Upper lobe of left lung (tissue), 4 donors: ENCODE measurements at regions not wholly inside any gene's neighbourhood (a gene's known extent, or its start where the extent isn't known, plus 50 kb on each side); places are given as distances from the start of the nearest gene placed in this dataset.

ENCODE experiments used
- EP300 ChIP-seq, 4 donors: sonication (generic); formaldehyde crosslinking; IDR thresholded peaks; one replicate each; pipeline ENCODE4 v1.5.1; 2017; ENCODE audit warnings: antibody characterized with exemption in 4 of 4, control low read depth in 2 of 4
- POLR2A ChIP-seq, 4 donors: fragments of 450-650 bp; IDR thresholded peaks; one replicate each; pipeline ENCODE4 v1.5.1; 2016 to 2017; ENCODE audit warnings: antibody characterized with exemption in 4 of 4, mild to moderate bottlenecking in 2 of 4
- POLR2AphosphoS5 ChIP-seq, 2 donors: sonication (generic); formaldehyde crosslinking; IDR thresholded peaks; one replicate each; pipeline ENCODE4 v1.5.1; 2017; ENCODE audit warnings: antibody characterized with exemption in 2 of 2
- TF ChIP-seq, protein P1 (sequence below), 6 experiments: fragments of 450-650 bp in 4 of 6; fragments of 200-600 bp in 2 of 6; sonication (generic) in 2 of 6; IDR thresholded peaks; one replicate each; pipeline ENCODE4 v1.5.1; 2016 to 2019; ENCODE audit warnings: antibody characterized with exemption in 6 of 6

DNA sequence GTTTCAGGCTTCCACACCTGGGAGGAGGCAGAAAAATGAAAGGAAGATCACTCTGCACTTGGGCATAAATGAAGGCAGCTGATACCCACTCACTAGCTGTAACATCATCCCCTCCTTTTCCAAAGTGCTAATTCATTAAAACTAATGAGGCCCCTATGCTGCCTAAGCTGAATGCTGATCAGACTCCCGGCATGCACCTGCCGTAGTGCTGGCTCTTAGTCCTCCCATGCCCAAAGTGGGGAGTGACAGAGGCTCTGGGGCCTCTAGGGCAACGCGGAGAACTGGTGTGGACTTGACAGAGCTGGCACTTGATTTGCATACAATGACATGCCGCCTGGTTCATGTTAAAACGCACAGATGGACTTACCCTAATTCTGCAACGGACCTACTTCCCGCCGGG, 96.5 kb upstream of the NCAM1 start:
- no peak for TF ChIP-seq EP300 (IDR thresholded peaks at IDR 0.05)
- TF ChIP-seq, protein P1, sequence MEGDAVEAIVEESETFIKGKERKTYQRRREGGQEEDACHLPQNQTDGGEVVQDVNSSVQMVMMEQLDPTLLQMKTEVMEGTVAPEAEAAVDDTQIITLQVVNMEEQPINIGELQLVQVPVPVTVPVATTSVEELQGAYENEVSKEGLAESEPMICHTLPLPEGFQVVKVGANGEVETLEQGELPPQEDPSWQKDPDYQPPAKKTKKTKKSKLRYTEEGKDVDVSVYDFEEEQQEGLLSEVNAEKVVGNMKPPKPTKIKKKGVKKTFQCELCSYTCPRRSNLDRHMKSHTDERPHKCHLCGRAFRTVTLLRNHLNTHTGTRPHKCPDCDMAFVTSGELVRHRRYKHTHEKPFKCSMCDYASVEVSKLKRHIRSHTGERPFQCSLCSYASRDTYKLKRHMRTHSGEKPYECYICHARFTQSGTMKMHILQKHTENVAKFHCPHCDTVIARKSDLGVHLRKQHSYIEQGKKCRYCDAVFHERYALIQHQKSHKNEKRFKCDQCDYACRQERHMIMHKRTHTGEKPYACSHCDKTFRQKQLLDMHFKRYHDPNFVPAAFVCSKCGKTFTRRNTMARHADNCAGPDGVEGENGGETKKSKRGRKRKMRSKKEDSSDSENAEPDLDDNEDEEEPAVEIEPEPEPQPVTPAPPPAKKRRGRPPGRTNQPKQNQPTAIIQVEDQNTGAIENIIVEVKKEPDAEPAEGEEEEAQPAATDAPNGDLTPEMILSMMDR (IDR thresholded peaks at IDR 0.05) = no peak
- TF ChIP-seq POLR2A (IDR thresholded peaks at IDR 0.05) = no peak
- no peak for TF ChIP-seq POLR2AphosphoS5 (IDR thresholded peaks at IDR 0.05)
